Keratinocyte (primary cell): ENCODE measurements at regions not wholly inside any gene's neighbourhood (a gene's known extent, or its start where the extent isn't known, plus 50 kb on each side); places are given as distances from the start of the nearest gene placed in this dataset.

Source experiments
- CTCF ChIP-seq, 3 experiments: IDR thresholded peaks in 1 of 3; conservative IDR thresholded peaks in 1 of 3; optimal IDR thresholded peaks in 1 of 3; 2 replicates in 2 of 3; 3 replicates in 1 of 3; pipeline versions ENCODE3 to v1.5.1; 2011; ENCODE audit warnings: low read length in 3 of 3, mild to moderate bottlenecking in 3 of 3, moderate library complexity in 2 of 3, control low read depth in 1 of 3, inconsistent platforms in 1 of 3; ENCODE audit not compliant: insufficient read depth in 2 of 3; ENCODE audit errors: extremely low read depth in 1 of 3
- EZH2 ChIP-seq: IDR thresholded peaks from one replicate; pipeline ENCODE4 v1.6.1; 2012; ENCODE audit warnings: inconsistent platforms, mild to moderate bottlenecking, low read length, moderate library complexity

DNA sequence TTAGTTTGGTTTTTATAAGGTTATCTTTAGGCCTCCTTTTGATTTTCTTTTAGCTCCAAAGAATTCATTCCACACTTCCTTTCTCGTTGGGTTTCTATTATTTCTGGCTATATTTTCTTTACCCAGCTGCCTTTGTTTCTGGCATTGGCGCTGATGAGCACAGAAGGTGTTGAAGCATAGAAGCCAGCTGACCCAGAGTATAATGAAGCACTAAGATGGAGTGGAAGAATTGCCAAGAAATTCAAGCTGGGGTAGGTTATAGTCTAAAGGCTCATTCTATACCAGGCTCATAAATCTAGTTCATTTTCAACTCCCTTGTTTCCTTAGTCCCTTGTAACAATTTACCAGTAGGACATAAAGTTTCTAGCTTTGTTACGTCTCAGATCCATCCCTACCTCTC, 169.5 kb downstream of the HRH4 start:
- TF ChIP-seq CTCF (optimal IDR thresholded peaks at IDR 0.05 in 1 of 3, IDR thresholded peaks at IDR 0.05 in 1 of 3, conservative IDR thresholded peaks at IDR 0.05 in 1 of 3; ENCODE audit: extremely low read depth in 1 of 3, insufficient read depth in 2 of 3, low read length in 3 of 3): no peak
- no peak for TF ChIP-seq EZH2
